OCI-LY7 (cell line): ENCODE measurements at regions not wholly inside any gene's neighbourhood (a gene's known extent, or its start where the extent isn't known, plus 50 kb on each side); places are given as distances from the start of the nearest gene placed in this dataset.

ENCODE experiments used
- EZH2phosphoT487 ChIP-seq: fragments of 200-600 bp; sonication (generic); IDR thresholded peaks from 2 replicates; pipeline ENCODE4 v1.6.1; 2018; ENCODE audit warnings: low read depth, borderline replicate concordance, mild to moderate bottlenecking, mixed run types, antibody characterized with exemption, low read length, moderate library complexity, mixed read lengths
- TF ChIP-seq, protein P1 (sequence below): fragments of 200-600 bp; sonication (generic); conservative IDR thresholded peaks from 2 replicates; pipeline ENCODE4 v1.5.1; 2014; ENCODE audit warnings: mild to moderate bottlenecking, antibody characterized with exemption, low read length, moderate library complexity, mixed read lengths

GRCh38 chr13:48158915-48159314 lies 64.0 kb upstream of the MED4 start:
- TF ChIP-seq, protein P1, sequence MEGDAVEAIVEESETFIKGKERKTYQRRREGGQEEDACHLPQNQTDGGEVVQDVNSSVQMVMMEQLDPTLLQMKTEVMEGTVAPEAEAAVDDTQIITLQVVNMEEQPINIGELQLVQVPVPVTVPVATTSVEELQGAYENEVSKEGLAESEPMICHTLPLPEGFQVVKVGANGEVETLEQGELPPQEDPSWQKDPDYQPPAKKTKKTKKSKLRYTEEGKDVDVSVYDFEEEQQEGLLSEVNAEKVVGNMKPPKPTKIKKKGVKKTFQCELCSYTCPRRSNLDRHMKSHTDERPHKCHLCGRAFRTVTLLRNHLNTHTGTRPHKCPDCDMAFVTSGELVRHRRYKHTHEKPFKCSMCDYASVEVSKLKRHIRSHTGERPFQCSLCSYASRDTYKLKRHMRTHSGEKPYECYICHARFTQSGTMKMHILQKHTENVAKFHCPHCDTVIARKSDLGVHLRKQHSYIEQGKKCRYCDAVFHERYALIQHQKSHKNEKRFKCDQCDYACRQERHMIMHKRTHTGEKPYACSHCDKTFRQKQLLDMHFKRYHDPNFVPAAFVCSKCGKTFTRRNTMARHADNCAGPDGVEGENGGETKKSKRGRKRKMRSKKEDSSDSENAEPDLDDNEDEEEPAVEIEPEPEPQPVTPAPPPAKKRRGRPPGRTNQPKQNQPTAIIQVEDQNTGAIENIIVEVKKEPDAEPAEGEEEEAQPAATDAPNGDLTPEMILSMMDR, result no peak
- no peak for TF ChIP-seq EZH2phosphoT487
